Heart left ventricle (tissue), 16 donors: ENCODE measurements at regions not wholly inside any gene's neighbourhood (a gene's known extent, or its start where the extent isn't known, plus 50 kb on each side); places are given as distances from the start of the nearest gene placed in this dataset.

Experiments used
- ATAC-seq, 4 donors: fragments of 200-7000 bp; cut with Tn5 transposase; one replicate each; pipeline ENCODE4 v1.9.1; 2020 to 2022; ENCODE audit warnings: moderate library complexity in 4 of 4, mild to moderate bottlenecking in 3 of 4, moderate number of reproducible peaks in 1 of 4
- DNase-seq, 5 donors: peaks; one replicate each; pipeline ENCODE4 v3.0.0-alpha.2; 2020
- H3K27ac ChIP-seq, 12 donors: fragments of 200-600 bp; sonication (generic) in 4 of 12; one replicate each; pipeline versions ENCODE4 v1.5.0 to v1.8.0; 2016 to 2022; ENCODE audit warnings: mild to moderate bottlenecking in 2 of 12
- H3K27me3 ChIP-seq, 9 donors: fragments of 200-600 bp; sonication (generic) in 2 of 9; one replicate each; pipeline versions ENCODE4 v1.5.1 to v1.8.0; 2016 to 2022; ENCODE audit warnings: mild to moderate bottlenecking in 3 of 9
- H3K36me3 ChIP-seq, 9 donors: fragments of 200-600 bp; sonication (generic) in 2 of 9; one replicate each; pipeline versions ENCODE4 v1.5.0 to v1.8.0; 2018 to 2022; ENCODE audit warnings: mild to moderate bottlenecking in 2 of 9
- H3K4me1 ChIP-seq, 12 donors: fragments of 200-600 bp; sonication (generic) in 4 of 12; one replicate each; pipeline versions ENCODE4 v1.5.0 to v1.8.0; 2016 to 2022; ENCODE audit warnings: mild to moderate bottlenecking in 3 of 12
- H3K4me3 ChIP-seq, 12 donors: fragments of 200-600 bp; sonication (generic) in 4 of 12; one replicate each; pipeline versions ENCODE4 v1.5.0 to v1.8.0; 2017 to 2022; ENCODE audit warnings: mild to moderate bottlenecking in 9 of 12, moderate library complexity in 4 of 12
- H3K9me3 ChIP-seq, 12 donors: fragments of 200-600 bp; sonication (generic) in 4 of 12; one replicate each; pipeline versions ENCODE4 v1.5.0 to v1.8.0; 2016 to 2022; ENCODE audit warnings: mild to moderate bottlenecking in 1 of 12
- CTCF ChIP-seq, 12 donors: fragments of 200-600 bp; sonication (generic) in 4 of 12; IDR thresholded peaks; one replicate each; pipeline versions ENCODE4 v1.5.0 to v1.8.0; 2018 to 2022; ENCODE audit warnings: antibody characterized with exemption in 12 of 12, mild to moderate bottlenecking in 5 of 12
- POLR2A ChIP-seq, 2 donors: fragments of 450-650 bp; IDR thresholded peaks; one replicate each; pipeline ENCODE4 v1.6.1; 2017; ENCODE audit warnings: antibody characterized with exemption in 2 of 2, mild to moderate bottlenecking in 2 of 2, moderate library complexity in 2 of 2
- WGBS, 4 donors: extraction: QIAGEN DNeasy Blood & Tissue Kit in 2 of 4; methylation state at CpG; one replicate each; pipeline versions ENCODE4 v1.1.5 to v1.1.7; 2013 to 2018; 5-methylcytosine and 5-hydroxymethylcytosine counted together
- intact Hi-C, 10 donors: fragments of 100-400 bp; cut with DNase I; formaldehyde crosslinking; loops; one replicate each; pipeline versions ENCODE4 v1.11.1 to v1.14.2; 2022
- donor health status: ischemic (EF 13 %, LVEDD 7.1; RV severe dilation, severe dysfunction).
- donor health status: healthy with polysubstance abuse.
- donor health status: DM: no; HTN: yes; CAD: no.
- donor health status: DM: no; HTN: no; CAD: no.
- donor health status: ischemic (EF 25% LVEDD 6.9; RV normal size, moderate dysfunction).
- donor health status: ischemic (EF 25% LVEDD 5.7; RV mildly dilated, moderate dysfunction).
- donor health status: healthy.
- donor health status: DM: yes; HTN: yes; CAD: no.
- donor health status: ischemic (EF 35%, LVEDD 5.7; RV mildly dilated, moderate dysfunction).
- donor health status: nonischemic (EF 11% LVEDD 7.7; RV severe dilation, severe dysfunction).
- donor health status: DM: yes; HTN: yes; CAD: no.
- donor health status: PGD.
- donor health status: ischemic (EF 29% LVEDD 5.4; RV normal size, mild dysfunction).
- donor health status: nonischemic (EF 23%, LVEDD 6.1; RV moderate dilation, normal function).

GRCh38 chr14:54219261-54220070, 177.3 kb upstream of the CDKN3 start:
- peak; percentile 14 to 18 (median 16) for ATAC-seq
- 31 to 56% (median 43%) methylated on average over 31 to 35 of the region's 35 CpGs for WGBS, 4 donors
- no peak for DNase-seq
- Histone ChIP-seq H3K4me1 (peaks cover 0 to 19% (median 2%) of the 10 kb centered on the region in 12 donors), H3K4me3 (peak overlapping the region in 8 of 12 donors; percentile 3 to 53 (median 38)), H3K36me3 (no peaks in the 10 kb centered on the region), H3K9me3 (no peaks in the 10 kb centered on the region), H3K27me3 (peaks cover 0 to 53% (median 24%) of the 10 kb centered on the region in 9 donors), H3K27ac (peak overlapping the region in 4 of 12 donors; percentile 33 to 58 (median 38))
- intact Hi-C loops = no loop called here
- TF ChIP-seq CTCF (IDR thresholded peaks at IDR 0.05) = no peak
- TF ChIP-seq POLR2A (IDR thresholded peaks at IDR 0.05) = no peak

- H3K27ac ChIP-seq = peak overlapping the region in 5 of 12 donors; percentile 33 to 58 (median 44)
- peak overlapping the region in 11 of 12 donors; percentile 3 to 53 (median 37) for H3K4me3 ChIP-seq
- DNase-seq = peak in 3 of 5 donors; percentile 30 to 69 (median 45)
Measured at GRCh38 chr14:54220071-54220703, 176.6 kb upstream of the CDKN3 start.

GRCh38 chr14:54220704-54221431, 175.9 kb upstream of the CDKN3 start:
- no peak for TF ChIP-seq CTCF (IDR thresholded peaks at IDR 0.05)
- TF ChIP-seq POLR2A (IDR thresholded peaks at IDR 0.05) = no peak
- no peaks in the 10 kb centered on the region for H3K9me3 ChIP-seq
- H3K27ac ChIP-seq = peak overlapping the region in 4 of 12 donors; percentile 33 to 58 (median 38)
- no peak for ATAC-seq
- WGBS, 4 donors = 29 to 34% (median 34%) methylated on average over 5 of the region's 5 CpGs
- intact Hi-C loops = no loop called here
- peaks cover 0 to 53% (median 27%) of the 10 kb centered on the region in 9 donors for H3K27me3 ChIP-seq
- DNase-seq = no peak
- H3K4me1 ChIP-seq = peaks cover 0 to 22% (median 2%) of the 10 kb centered on the region in 12 donors
- no peaks in the 10 kb centered on the region for H3K36me3 ChIP-seq
- peak overlapping the region in 10 of 12 donors; percentile 3 to 53 (median 38) for H3K4me3 ChIP-seq

More at GRCh38 chr14:54220071-54220703, 176.6 kb upstream of the CDKN3 start:
- Histone ChIP-seq H3K27me3 (peaks cover 0 to 53% (median 27%) of the 10 kb centered on the region in 9 donors), H3K4me1 (peaks cover 0 to 19% (median 2%) of the 10 kb centered on the region in 12 donors), H3K9me3 (no peaks in the 10 kb centered on the region), H3K36me3 (no peaks in the 10 kb centered on the region)
- 2 to 5% (median 4%) methylated on average over 28 of the region's 28 CpGs for WGBS, 4 donors
- ATAC-seq = peak; percentile 62 to 80 (median 78)
- intact Hi-C loops = no loop called here
- TF ChIP-seq POLR2A (IDR thresholded peaks at IDR 0.05) = no peak
- TF ChIP-seq CTCF (IDR thresholded peaks at IDR 0.05) = no peak
